Aorta (tissue), 5 donors: ENCODE measurements at regions not wholly inside any gene's neighbourhood (a gene's known extent, or its start where the extent isn't known, plus 50 kb on each side); places are given as distances from the start of the nearest gene placed in this dataset.

Experiments
- ATAC-seq: fragments of 200-7000 bp; cut with Tn5 transposase; one replicate; pipeline ENCODE4 v1.9.1; 2022; ENCODE audit warnings: moderate library complexity; ENCODE audit not compliant: low FRiP score
- DNase-seq, 2 donors: peaks; one replicate each; pipeline ENCODE4 v3.0.0-alpha.2; 2020
- H3K27ac ChIP-seq, 2 donors: one replicate each; pipeline ENCODE4 v1.5.1; 2013; ENCODE audit warnings: low read length in 2 of 2, mild to moderate bottlenecking in 2 of 2, moderate library complexity in 2 of 2, control low read depth in 1 of 2, inconsistent platforms in 1 of 2, low read depth in 1 of 2
- H3K27me3 ChIP-seq, 2 donors: one replicate each; pipeline ENCODE4 v1.6.1; 2013; ENCODE audit warnings: control low read depth in 1 of 2, low read length in 1 of 2, mild to moderate bottlenecking in 1 of 2, moderate library complexity in 1 of 2; ENCODE audit not compliant: insufficient read depth in 2 of 2, control insufficient read depth in 1 of 2
- H3K36me3 ChIP-seq, 2 donors: one replicate each; pipeline ENCODE4 v1.6.1; 2013; ENCODE audit warnings: control low read depth in 1 of 2, low read length in 1 of 2, mild to moderate bottlenecking in 1 of 2; ENCODE audit not compliant: insufficient read depth in 2 of 2, control insufficient read depth in 1 of 2
- H3K4me1 ChIP-seq, 2 donors: one replicate each; pipeline ENCODE4 v1.6.1; 2013; ENCODE audit warnings: low read length in 2 of 2, control low read depth in 1 of 2, mild to moderate bottlenecking in 1 of 2, moderate library complexity in 1 of 2; ENCODE audit not compliant: insufficient read depth in 2 of 2, control insufficient read depth in 1 of 2
- H3K4me3 ChIP-seq, 2 donors: one replicate each; pipeline ENCODE4 v1.5.1; 2013; ENCODE audit warnings: low read length in 2 of 2, control low read depth in 1 of 2, mild to moderate bottlenecking in 1 of 2
- H3K9me3 ChIP-seq: one replicate; pipeline ENCODE4 v1.6.1; 2013; ENCODE audit warnings: mild to moderate bottlenecking, low read length; ENCODE audit not compliant: control insufficient read depth
- WGBS, 2 donors: extraction: QIAGEN DNeasy Blood & Tissue Kit; methylation state at CpG; one replicate each; pipeline ENCODE4 v1.1.7; 2013; 5-methylcytosine and 5-hydroxymethylcytosine counted together
- intact Hi-C, 2 donors: fragments of 100-400 bp; cut with DNase I; formaldehyde crosslinking; loops; one replicate each; pipeline versions ENCODE4 v1.14.2 to v1.15.0; 2022
- donor health status: healthy with polysubstance abuse.
- donor health status: Bipolar disorder and iron deficiency.
- donor health status: DM: no; HTN: no; CAD: no.
- donor health status: DM: no; HTN: no; CAD: no.
- donor health status: DM: yes; HTN: yes; CAD: no.

DNA sequence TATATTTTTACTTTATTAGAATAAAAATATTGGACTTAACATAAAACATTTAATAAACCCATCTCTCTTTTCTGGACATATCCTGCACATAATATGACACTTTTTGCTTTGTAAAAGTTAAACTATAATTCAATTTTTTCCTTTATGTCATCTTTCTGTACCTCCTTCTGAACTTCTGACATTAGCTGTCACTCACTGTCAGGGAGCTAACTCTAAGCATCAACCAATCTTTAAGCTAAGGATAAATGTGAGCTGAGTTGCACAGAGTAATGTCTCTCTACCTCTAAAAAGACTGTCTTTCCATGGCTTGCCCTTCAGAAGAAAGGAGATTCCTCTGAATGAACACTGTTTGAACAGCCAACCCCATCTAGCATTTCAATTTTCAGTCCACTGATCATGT, 948.6 kb upstream of the CHAC2 start:
- Histone ChIP-seq H3K4me1 (no peaks in the 10 kb centered on the region), H3K9me3 (no peaks in the 10 kb centered on the region), H3K27ac (no peak overlapping the region), H3K36me3 (no peaks in the 10 kb centered on the region), H3K27me3 (no peaks in the 10 kb centered on the region), H3K4me3 (no peak overlapping the region)
- DNase-seq (no peak), ATAC-seq (no peak)
- intact Hi-C loops = no loop called here

DNA sequence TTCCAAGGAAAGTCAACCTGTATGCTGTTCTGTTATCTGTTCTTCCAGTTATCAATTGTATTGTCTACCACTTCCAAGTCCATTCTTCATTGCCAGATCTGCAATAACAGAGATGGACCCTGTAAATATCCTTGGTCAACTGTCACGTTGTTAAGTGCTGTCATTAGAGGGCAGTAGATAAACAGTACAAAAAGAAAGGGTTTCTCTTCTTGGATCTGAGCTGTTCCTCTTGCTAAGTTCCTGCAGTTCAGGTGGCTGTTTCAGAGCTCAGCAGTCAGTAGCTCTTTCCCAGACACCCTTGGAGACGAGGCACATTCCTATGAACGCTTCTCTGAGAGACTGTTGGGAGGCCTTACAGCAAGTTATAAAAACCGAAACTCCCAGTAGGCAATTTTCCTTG, 957.1 kb upstream of the CHAC2 start:
- intact Hi-C loops = no loop called here
- Histone ChIP-seq H3K36me3 (no peaks in the 10 kb centered on the region), H3K27ac (no peak overlapping the region), H3K27me3 (no peaks in the 10 kb centered on the region), H3K4me1 (no peaks in the 10 kb centered on the region), H3K9me3 (no peaks in the 10 kb centered on the region), H3K4me3 (no peak overlapping the region)
- no peak for DNase-seq
- no peak for ATAC-seq
- WGBS, 2 donors = 24 to 26% methylated on average over 4 of the region's 4 CpGs

DNA sequence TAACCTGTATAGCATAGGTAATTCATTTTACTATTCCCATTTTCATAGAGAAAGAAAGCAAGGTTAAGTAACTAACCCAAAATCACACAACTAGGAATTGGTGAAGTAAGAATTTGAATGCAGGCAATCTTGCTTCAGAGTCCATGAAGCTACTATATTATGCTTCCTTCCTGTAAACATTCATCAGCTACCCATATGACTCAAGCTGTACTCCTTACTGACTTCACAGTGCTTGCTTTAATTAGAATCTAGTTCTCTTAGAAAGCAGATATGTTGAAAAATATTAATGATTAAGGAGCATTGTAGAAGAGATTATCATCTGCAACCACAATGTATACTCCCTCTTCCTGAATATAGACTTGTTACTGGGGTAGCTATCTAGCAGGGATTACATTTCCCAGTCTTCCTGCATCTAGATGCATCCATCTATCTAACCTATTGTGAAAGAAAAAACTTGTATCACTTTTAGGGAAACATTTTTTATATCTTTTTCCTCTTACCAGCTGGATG, 961.6 kb upstream of the CHAC2 start:
- intact Hi-C loops = no loop called here
- H3K4me1 ChIP-seq = no peaks in the 10 kb centered on the region
- H3K9me3 ChIP-seq = peaks cover 2% of the 10 kb centered on the region
- H3K27ac ChIP-seq = no peak overlapping the region
- no peaks in the 10 kb centered on the region for H3K36me3 ChIP-seq
- H3K4me3 ChIP-seq = no peak overlapping the region
- ATAC-seq = no peak
- no peaks in the 10 kb centered on the region for H3K27me3 ChIP-seq
- DNase-seq = no peak

DNA sequence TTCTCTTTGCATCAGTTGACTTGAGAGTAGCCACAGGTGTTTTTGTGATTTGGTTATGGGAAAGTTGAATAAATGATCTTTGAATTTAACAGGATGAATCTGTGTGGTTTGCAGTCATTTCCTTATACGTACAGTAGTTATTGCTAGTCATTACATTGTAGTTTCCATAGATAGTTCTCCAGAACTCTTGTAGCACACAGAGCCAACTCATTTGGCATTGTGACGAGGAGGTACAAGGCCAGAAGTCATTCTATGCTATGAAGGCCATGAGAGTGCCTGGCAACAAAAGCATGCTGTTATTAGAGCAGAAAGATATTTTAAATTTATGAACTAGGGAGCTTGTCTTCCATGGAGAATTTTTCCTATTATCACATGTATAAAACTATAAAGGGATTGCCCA, 973.0 kb upstream of the CHAC2 start:
- H3K27ac ChIP-seq = no peak overlapping the region
- no peaks in the 10 kb centered on the region for H3K9me3 ChIP-seq
- DNase-seq (no peak), ATAC-seq (no peak)
- H3K36me3 ChIP-seq = no peaks in the 10 kb centered on the region
- H3K4me3 ChIP-seq = no peak overlapping the region
- no peaks in the 10 kb centered on the region for H3K27me3 ChIP-seq
- intact Hi-C loops = no loop called here
- 47 to 48% methylated on average over 2 of the region's 2 CpGs for WGBS, 2 donors
- no peaks in the 10 kb centered on the region for H3K4me1 ChIP-seq

DNA sequence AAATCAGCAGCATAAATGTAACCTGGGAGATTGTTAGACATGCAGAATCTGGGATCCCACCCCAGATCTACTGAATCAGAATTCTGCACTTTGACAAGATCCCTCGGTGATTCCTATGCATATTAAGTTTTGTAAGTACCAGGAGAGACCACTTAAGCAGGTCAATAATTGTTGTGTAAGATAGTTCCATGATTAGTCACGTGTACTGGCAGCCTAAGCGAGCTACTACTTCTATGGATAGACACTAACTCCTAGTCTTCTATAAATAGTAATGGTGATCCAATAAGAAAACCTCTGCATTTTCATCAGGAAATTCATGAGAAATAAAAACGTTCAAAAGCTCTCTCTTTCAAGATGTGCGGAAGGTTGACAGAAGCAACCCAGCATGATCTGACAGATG, 988.2 kb upstream of the CHAC2 start:
- no peak for DNase-seq
- no peak for ATAC-seq

DNA sequence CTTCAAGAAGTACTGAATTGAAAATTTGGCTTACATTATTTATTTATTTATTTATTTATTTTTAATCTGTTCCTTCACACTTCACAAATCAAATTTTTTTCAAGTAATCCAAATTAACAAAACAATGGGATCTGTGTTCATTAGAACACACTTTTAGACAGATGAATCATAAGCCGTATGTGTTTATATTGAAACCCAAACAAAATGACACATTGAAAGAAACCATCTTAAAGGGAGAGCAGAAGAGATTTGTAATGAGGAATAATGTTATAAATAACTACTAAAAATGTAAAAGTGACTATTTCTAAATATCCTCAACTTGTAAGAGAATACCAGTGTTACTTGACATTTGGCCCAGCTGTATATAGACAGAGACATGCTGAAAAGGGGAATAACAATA, 991.0 kb upstream of the CHAC2 start:
- DNase-seq (no peak), ATAC-seq (no peak)
- H3K27ac ChIP-seq = no peak overlapping the region
- WGBS, 2 donors = 20 to 25% methylated on average over 1 of the region's 1 CpG
- H3K4me1 ChIP-seq = peaks cover 0 to 2% of the 10 kb centered on the region in 2 donors
- H3K36me3 ChIP-seq = no peaks in the 10 kb centered on the region
- no peaks in the 10 kb centered on the region for H3K9me3 ChIP-seq
- intact Hi-C loops = no loop called here
- no peak overlapping the region for H3K4me3 ChIP-seq
- no peaks in the 10 kb centered on the region for H3K27me3 ChIP-seq

More for the DNA sequence above, 988.2 kb upstream of the CHAC2 start:
- Histone ChIP-seq H3K4me1 (peaks cover 0 to 2% of the 10 kb centered on the region in 2 donors), H3K27ac (no peak overlapping the region), H3K27me3 (no peaks in the 10 kb centered on the region), H3K9me3 (no peaks in the 10 kb centered on the region), H3K4me3 (no peak overlapping the region), H3K36me3 (no peaks in the 10 kb centered on the region)
- intact Hi-C loops = no loop called here
- 68 to 75% methylated on average over 5 of the region's 5 CpGs for WGBS, 2 donors

DNA sequence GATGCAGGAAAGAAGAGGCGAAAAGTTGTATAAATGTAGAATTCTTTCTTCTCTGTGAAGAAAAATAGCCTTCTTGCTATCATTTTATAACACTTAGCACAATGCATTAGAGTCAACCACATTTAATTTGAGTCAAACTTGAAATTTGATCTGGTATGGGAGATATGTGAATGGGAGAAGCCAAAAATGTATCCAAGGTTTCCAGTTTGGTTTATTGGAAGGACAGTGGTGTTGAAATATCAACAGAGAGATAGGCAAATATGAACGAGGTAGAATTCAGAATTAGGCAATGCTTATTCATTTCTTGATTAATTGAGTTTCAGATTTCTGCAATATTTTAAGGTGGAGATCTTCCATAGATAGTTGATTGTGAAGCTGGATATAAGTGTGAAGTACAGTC, 991.9 kb upstream of the CHAC2 start:
- 67 to 70% methylated on average over 2 of the region's 2 CpGs for WGBS, 2 donors
- no peak for ATAC-seq

DNA sequence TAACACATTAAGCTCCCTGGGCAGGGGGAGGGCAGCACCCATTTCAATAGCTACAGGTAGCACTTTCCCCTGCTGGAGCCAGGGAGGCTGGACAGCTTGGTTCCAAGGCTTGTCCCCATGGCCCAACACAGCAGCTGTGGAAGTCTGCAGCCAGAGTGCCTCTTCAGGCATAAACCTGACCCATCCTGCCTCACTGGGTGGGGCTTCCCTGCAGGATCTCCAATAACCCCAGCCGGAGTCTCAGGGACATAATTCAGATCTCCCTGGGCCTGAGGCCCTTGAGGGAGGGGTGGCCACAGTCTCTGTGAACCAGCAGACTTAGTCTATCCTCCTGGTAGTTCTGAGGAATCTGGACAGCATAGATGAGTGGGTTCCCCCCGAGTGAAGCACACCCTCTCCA, 1001.9 kb upstream of the CHAC2 start:
- Histone ChIP-seq H3K4me3 (no peak overlapping the region), H3K9me3 (no peaks in the 10 kb centered on the region), H3K27me3 (no peaks in the 10 kb centered on the region), H3K36me3 (no peaks in the 10 kb centered on the region), H3K4me1 (no peaks in the 10 kb centered on the region), H3K27ac (no peak overlapping the region)
- 92 to 100% methylated on average over 2 of the region's 2 CpGs for WGBS, 2 donors
- ATAC-seq = no peak
- intact Hi-C loops = no loop called here
- no peak for DNase-seq

More for the DNA sequence above, 991.9 kb upstream of the CHAC2 start:
- Histone ChIP-seq H3K27me3 (no peaks in the 10 kb centered on the region), H3K4me1 (peaks cover 0 to 2% of the 10 kb centered on the region in 2 donors), H3K36me3 (no peaks in the 10 kb centered on the region), H3K4me3 (no peak overlapping the region), H3K27ac (no peak overlapping the region), H3K9me3 (no peaks in the 10 kb centered on the region)
- no peak for DNase-seq
- intact Hi-C loops = no loop called here

DNA sequence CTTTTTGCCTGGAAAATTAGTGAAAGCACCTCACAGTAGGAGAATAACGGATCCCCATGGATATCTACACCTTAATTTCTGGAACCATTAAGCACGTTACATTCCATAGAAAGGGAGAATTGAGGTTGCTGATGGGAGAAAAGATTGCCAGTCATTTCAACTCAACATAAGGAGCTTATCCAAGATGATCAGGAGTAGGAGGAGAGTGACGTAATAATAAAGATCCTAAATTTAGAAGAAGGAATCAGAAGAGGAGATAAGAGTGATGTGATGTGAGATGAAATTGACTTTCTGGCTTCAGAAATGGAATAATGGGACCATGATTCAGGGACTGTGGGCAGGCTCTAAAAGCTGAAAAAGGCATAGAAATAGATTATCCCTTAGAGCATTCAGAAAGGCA, 1017.8 kb upstream of the CHAC2 start:
- ATAC-seq (no peak), DNase-seq (no peak)
- Histone ChIP-seq H3K4me1 (no peaks in the 10 kb centered on the region), H3K9me3 (peaks cover 5% of the 10 kb centered on the region), H3K4me3 (no peak overlapping the region), H3K27ac (no peak overlapping the region), H3K36me3 (no peaks in the 10 kb centered on the region), H3K27me3 (peaks cover 0 to 1% of the 10 kb centered on the region in 2 donors)
- intact Hi-C loops = no loop called here
- WGBS, 2 donors = 74 to 77% methylated on average over 3 of the region's 3 CpGs
